ENCODE measurements at regions not wholly inside any gene's neighbourhood (a gene's known extent, or its start where the extent isn't known, plus 50 kb on each side); places are given as distances from the start of the nearest gene placed in this dataset.
"Not testable (repeated sequence)": the region's sequence is repeated elsewhere in the genome, so short reads cannot be mapped to it uniquely, and the experiment has no call there.

- Mint-ChIP-seq H3K4me3 (ENCODE audit: low read depth, unreplicated experiment) (no peak overlapping the region), H3K27me3 (ENCODE audit: unreplicated experiment) (peaks cover 32% of the 10 kb centered on the region), H3K36me3 (ENCODE audit: insufficient read depth, unreplicated experiment) (no peaks in the 10 kb centered on the region), H3K4me1 (ENCODE audit: low read depth, unreplicated experiment) (no peaks in the 10 kb centered on the region), H3K27ac (ENCODE audit: unreplicated experiment) (no peak overlapping the region), H3K9me3 (ENCODE audit: low read depth, unreplicated experiment) (peaks cover 3% of the 10 kb centered on the region)
- no peak for TF ChIP-seq CTCF (IDR thresholded peaks at IDR 0.05; ENCODE audit: unreplicated experiment)
- DNase-seq = no peak
- intact Hi-C loops (cut with micrococcal nuclease; ENCODE audit: unreplicated experiment) = no loop called here
- CTCF ChIA-PET = no interaction called here
- no TSS peak for BruUV-seq (replicated peaks)
Observed at GRCh38 chr3:40756500-40756899, 231.7 kb downstream of the ZNF621 start.

GRCh38 chr3:40762771-40763170, 238.0 kb downstream of the ZNF621 start:
- DNase-seq; BruUV-seq (replicated peaks); H3K36me3 Mint-ChIP-seq (ENCODE audit: insufficient read depth, unreplicated experiment); H3K9me3 Mint-ChIP-seq (ENCODE audit: low read depth, unreplicated experiment); H3K4me1 Mint-ChIP-seq (ENCODE audit: low read depth, unreplicated experiment); intact Hi-C loops (cut with micrococcal nuclease; ENCODE audit: unreplicated experiment); CTCF ChIA-PET; H3K4me3 Mint-ChIP-seq (ENCODE audit: low read depth, unreplicated experiment); H3K27ac Mint-ChIP-seq (ENCODE audit: unreplicated experiment): not testable (repeated sequence)
- peaks cover 10% of the 10 kb centered on the region for H3K27me3 Mint-ChIP-seq (ENCODE audit: unreplicated experiment)

GRCh38 chr3:40763807-40764206, 239.0 kb downstream of the ZNF621 start:
- no peak for DNase-seq
- intact Hi-C loops (cut with micrococcal nuclease; ENCODE audit: unreplicated experiment) = no loop called here
- Mint-ChIP-seq H3K36me3 (ENCODE audit: insufficient read depth, unreplicated experiment) (no peaks in the 10 kb centered on the region), H3K27ac (ENCODE audit: unreplicated experiment) (no peak overlapping the region), H3K4me1 (ENCODE audit: low read depth, unreplicated experiment) (no peaks in the 10 kb centered on the region), H3K27me3 (ENCODE audit: unreplicated experiment) (peaks cover 10% of the 10 kb centered on the region), H3K9me3 (ENCODE audit: low read depth, unreplicated experiment) (peaks cover 5% of the 10 kb centered on the region), H3K4me3 (ENCODE audit: low read depth, unreplicated experiment) (no peak overlapping the region)
- CTCF ChIA-PET = no interaction called here
- no peak for TF ChIP-seq CTCF (IDR thresholded peaks at IDR 0.05; ENCODE audit: unreplicated experiment)
- BruUV-seq (replicated peaks) = no TSS peak

GRCh38 chr3:40764747-40765146, 240.0 kb downstream of the ZNF621 start:
- Mint-ChIP-seq H3K36me3 (ENCODE audit: insufficient read depth, unreplicated experiment) (no peaks in the 10 kb centered on the region), H3K4me3 (ENCODE audit: low read depth, unreplicated experiment) (no peak overlapping the region), H3K9me3 (ENCODE audit: low read depth, unreplicated experiment) (peaks cover 5% of the 10 kb centered on the region), H3K27ac (ENCODE audit: unreplicated experiment) (no peak overlapping the region), H3K27me3 (ENCODE audit: unreplicated experiment) (peaks cover 9% of the 10 kb centered on the region), H3K4me1 (ENCODE audit: low read depth, unreplicated experiment) (no peaks in the 10 kb centered on the region)
- intact Hi-C loops (cut with micrococcal nuclease; ENCODE audit: unreplicated experiment) = no loop called here
- DNase-seq = no peak
- no TSS peak for BruUV-seq (replicated peaks)
- CTCF ChIA-PET = no interaction called here
- TF ChIP-seq CTCF (IDR thresholded peaks at IDR 0.05; ENCODE audit: unreplicated experiment) = no peak

- Mint-ChIP-seq H3K36me3 (ENCODE audit: insufficient read depth, unreplicated experiment) (no peaks in the 10 kb centered on the region), H3K27me3 (ENCODE audit: unreplicated experiment) (no peaks in the 10 kb centered on the region), H3K27ac (ENCODE audit: unreplicated experiment) (no peak overlapping the region), H3K4me3 (ENCODE audit: low read depth, unreplicated experiment) (no peak overlapping the region), H3K4me1 (ENCODE audit: low read depth, unreplicated experiment) (no peaks in the 10 kb centered on the region), H3K9me3 (ENCODE audit: low read depth, unreplicated experiment) (peaks cover 2% of the 10 kb centered on the region)
- no peak for TF ChIP-seq CTCF (IDR thresholded peaks at IDR 0.05; ENCODE audit: unreplicated experiment)
- no TSS peak for BruUV-seq (replicated peaks)
- DNase-seq = no peak
- intact Hi-C loops (cut with micrococcal nuclease; ENCODE audit: unreplicated experiment) = no loop called here
- CTCF ChIA-PET = no interaction called here
Observed at GRCh38 chr3:40765884-40766283, 241.1 kb downstream of the ZNF621 start.

All from Calu3 (cell line).